COR-L47 (cell line): ENCODE measurements at regions not wholly inside any gene's neighbourhood (a gene's known extent, or its start where the extent isn't known, plus 50 kb on each side); places are given as distances from the start of the nearest gene placed in this dataset.
A peak's percentile ranks its signal among the peaks of the same experiment; 100 is the strongest.
"Not testable (repeated sequence)": the region's sequence is repeated elsewhere in the genome, so short reads cannot be mapped to it uniquely, and the experiment has no call there.

ENCODE experiments used
- DNase-seq: peaks from one replicate; lab custom pipeline; 2025; lab: John Stamatoyannopoulos, UW

DNA sequence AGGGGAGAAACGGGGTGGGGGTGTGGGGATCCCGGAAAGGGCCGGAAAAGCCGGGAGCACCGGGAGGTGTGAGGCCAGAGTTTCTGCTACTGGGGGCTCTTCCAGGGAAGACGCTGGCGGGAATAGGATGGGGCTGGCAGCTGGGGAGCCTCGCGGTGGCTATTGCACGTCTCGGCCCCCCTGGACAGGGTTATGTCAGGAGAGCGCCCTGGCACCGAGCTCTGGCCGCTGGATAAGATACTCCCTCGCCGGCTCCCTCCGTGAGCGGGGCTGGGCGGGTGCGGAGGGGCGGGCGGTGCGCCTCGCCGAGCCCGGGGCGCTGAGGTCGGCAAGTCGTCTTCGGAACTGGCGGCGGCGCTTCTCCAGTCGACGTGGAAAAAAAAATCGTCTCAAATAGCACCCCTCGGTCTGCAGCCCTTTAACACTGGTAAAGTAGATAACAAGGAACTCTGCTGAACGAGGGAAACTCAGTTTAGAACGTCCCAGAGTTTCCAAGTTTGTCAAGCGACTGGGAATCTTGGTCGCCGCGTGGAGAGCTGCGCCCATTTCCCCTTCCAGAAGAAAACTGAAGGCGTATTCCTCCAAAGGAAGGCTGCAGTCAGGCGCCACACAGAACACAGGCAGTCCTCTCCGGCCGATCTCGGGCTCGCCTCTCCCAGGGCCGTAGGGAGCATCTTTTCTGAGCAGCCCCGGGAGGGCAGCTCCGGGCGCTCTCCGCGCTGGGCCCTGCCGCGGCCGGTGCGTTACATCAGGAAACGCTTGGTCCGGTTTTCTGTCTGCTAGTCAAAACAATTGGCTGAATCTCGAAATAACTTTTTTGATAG, 115.1 kb downstream of the KCNRG start:
- no peak for DNase-seq

DNA sequence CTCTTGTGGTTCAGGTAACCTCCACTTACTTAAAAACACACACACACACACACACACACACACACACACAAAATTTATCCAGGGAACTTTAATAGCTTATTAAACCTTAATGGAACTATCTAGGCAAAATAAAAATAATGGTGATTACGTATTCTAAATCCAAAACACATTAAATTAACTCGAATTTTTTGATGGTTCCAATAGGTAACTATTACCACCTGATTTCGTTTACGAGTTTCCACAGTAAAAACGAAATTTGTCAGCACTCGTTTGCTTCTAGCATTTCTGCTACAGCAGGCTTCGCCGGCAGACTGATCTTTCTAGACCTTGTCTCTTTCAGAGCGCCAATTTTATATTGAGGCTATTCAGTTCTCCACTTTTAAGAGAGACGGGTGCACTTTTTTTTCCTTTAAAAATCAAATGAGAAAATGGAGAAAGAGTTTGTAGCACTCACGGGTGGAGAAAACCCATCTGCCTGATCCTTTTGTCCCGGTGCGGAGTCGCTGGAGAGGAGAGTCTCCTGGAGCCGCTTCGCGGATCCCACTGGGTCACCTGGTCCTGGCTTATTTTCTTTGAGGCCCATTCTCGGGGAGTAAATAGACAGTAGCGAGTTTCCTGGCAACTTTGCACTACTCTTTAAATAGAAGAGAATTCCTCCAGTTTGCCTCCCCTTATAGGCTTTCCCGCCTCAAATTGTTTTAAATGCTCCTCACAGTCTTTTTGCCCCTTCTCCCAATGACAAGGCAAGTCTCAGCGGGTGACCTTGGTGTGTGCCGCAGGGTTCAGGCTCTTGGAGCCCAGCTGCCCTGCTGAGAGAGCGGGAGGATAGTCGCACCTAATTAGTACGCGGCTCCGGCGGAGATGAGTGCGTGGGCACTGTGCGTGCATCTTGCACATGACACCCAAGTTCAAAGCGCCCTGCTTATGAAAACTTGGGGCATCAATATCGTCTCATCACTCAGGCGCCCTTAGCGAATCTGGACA, 117.0 kb downstream of the KCNRG start:
- DNase-seq: no peak

DNA sequence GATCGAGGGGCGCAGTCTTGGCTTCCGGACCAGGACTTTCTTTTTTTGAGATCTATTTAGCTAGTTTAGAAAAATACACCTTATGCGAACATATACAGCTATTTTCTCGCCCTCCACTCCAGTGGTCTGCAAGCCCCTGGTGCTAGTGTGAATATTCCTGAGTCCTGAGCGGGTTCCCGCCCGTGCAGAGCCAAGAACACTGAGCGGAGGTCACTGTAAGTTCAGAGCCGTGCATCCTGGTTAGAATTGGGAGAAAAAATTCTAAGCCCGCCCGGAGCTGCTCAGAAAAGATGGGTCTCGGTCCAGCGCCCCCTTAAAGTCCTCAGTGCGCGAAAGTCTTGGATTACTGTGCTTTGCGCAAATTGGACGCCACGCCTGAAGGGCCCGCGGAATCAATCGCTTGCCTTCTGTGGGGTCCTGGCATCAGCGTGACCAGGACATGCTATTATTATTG, 117.7 kb downstream of the KCNRG start:
- DNase-seq: no peak

DNA sequence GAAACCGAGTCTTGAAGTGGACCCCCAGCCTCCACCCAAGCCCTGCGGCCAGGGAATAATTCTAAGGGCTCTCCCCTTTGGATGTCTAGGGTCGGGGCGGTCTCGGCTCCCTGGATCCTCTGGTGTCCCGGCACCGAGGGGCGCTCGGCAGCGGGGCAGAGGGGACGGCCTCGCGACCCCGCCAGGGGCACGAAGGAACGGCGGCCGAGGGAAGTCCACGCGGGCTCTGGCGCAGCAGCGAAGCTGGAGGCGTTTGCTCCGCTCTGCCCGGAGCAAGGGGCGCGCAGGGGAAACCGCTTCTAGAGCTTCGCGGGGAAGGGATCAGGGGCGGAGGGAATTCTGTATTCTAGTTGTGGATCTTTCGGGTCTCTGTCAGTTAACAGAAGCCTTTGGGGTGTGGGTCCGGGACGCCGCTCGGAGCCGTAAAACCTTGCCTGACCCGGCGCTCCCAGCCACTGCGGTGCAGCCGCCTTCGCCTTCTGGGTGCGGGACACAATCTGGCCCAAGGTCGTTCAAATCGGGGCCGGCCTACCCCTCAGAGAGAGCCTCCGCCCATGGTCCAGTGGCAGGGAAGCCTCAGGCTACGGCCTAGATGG, 118.2 kb downstream of the KCNRG start:
- no peak for DNase-seq

DNA sequence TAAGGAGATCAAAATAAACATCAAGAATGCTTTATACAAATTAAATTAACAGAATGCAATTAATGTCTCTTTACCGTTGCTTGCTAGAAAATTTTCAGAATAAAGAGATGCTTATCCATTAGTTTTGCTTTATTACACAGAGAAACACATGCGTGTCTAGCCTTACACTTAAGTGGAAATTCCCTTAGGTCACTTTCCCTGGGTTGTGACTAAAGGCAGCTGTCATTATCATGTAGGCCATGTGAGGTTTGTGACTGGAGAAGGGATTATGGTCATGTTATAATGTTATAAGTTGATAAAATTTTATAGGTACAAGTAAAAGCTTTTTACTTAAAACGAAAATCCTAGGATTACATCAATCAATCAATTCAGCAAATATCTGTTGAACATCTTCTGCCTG, 121.0 kb downstream of the KCNRG start:
- no peak for DNase-seq

DNA sequence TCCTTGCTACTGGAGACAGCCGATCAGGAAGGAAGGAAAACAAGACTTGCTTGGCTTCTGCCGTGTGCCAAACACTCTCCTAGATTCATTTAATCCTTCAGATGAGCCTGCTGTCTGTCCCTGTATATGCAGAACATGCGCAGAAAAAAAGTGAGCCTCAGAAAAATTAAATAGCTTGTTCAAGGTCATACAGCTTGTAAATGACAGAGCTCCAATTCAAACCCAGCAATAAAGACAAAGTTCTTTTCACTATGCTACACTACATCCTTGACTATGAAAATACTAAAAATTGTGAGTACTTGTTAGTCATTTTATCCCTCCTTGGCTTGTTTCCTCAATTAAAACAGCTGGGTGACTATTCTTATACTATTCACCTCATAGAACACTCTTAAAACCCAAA, 121.4 kb downstream of the KCNRG start:
- no peak for DNase-seq

DNA sequence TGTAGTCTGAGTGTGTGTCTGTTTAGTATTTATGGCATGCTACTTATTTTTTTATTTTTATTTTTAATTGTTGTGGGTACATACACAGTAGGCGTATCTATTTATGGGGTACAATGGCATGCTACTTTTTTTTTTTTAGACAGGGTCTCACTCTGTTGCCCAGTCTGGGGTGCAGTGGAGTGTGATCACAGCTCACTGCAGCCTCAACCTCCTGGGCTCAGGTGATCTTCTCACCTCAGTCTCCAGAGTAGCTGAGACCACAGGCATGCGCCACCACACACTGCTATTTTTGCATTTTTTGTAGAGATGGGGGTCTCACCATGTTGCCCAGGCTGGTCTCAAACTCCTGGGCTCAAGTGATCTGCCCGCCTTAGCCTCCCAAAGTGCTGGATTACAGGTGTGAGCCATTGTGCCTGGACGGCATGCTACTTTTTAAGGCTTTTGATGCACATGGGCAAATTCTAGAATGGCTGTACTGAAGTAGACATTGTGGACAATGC, 124.2 kb downstream of the KCNRG start:
- not testable (repeated sequence) for DNase-seq

DNA sequence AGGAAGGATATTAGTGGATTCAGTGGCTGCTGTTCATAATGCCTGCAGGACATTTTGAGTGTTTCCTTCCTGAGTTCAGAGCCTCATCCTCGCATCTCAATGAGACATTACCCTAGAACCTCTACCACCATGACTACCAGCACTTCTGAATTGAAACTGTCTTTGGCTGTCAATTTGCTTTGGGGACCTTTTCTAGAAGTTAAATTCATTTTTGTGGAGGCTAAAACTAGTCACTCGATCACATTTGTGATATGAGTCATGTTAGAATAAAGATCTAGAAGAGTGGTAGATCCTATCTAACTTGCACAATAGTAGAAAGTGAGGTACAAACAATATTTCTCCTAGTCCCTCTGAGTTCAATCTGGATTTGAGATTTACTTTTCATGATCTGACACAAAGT, 124.9 kb downstream of the KCNRG start:
- DNase-seq: no peak

DNA sequence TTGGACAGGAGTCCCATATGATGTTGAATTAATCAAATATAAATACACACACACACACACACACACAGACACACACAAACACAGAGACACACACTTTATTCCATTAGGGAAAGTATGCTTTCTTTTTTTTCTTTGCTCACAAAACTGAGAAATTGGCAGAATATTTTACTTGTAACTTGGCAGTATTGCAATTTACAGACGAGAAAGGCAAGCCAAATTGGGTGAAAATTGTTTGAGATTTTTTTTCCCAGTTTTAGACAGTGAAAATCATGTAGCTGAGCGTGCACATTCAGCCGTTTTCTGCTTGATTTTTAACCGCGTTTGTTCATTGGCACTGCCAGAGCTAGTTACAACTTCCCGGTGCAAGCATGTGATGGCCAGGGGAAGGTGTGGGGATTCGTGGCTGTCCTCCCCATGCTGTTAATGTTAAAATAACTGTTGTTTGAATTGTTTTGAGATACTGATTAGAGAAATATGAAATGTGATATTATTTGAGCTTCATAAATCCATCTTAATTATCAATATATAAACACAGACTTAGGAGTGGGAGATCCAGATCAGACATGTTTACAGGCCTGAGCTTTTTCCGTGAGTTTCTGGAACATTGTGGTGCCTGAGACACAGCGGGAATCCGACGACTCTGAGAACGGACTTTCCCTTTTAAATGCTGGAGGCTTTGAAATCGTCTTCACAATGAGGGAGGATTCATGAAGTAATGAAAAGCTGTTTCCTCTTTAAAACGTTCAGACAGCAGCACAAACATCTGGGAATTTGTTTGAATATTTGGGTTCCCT, 125.5 kb downstream of the KCNRG start:
- no peak for DNase-seq

DNA sequence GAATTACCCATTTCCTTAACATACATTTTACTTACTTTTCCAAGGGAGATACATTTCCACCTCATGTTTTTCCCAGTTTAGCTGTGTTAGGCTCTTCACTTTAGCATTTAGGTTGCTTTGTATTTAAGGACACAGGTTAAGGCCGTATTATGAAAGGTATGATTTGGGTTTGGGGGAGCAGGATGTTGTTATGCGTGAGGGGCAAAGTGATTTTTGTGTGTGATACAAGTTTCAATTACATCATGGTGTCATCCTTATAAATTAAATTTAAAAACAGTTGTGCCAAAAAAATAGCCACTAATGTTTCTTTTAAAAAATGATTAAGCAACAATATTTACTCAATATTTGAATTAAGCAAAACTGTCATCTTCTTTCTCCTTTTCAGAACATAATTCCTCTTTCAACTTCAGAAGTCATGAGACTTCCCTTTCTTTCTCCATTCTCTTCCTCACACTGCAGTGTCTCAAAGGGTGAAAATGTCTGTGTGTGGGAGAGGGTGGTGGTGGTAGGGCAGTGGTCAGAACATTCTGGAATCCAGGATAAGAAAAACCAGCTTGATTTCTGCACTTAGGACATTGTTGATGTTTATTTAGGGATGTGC, 126.2 kb downstream of the KCNRG start:
- DNase-seq: no peak

DNA sequence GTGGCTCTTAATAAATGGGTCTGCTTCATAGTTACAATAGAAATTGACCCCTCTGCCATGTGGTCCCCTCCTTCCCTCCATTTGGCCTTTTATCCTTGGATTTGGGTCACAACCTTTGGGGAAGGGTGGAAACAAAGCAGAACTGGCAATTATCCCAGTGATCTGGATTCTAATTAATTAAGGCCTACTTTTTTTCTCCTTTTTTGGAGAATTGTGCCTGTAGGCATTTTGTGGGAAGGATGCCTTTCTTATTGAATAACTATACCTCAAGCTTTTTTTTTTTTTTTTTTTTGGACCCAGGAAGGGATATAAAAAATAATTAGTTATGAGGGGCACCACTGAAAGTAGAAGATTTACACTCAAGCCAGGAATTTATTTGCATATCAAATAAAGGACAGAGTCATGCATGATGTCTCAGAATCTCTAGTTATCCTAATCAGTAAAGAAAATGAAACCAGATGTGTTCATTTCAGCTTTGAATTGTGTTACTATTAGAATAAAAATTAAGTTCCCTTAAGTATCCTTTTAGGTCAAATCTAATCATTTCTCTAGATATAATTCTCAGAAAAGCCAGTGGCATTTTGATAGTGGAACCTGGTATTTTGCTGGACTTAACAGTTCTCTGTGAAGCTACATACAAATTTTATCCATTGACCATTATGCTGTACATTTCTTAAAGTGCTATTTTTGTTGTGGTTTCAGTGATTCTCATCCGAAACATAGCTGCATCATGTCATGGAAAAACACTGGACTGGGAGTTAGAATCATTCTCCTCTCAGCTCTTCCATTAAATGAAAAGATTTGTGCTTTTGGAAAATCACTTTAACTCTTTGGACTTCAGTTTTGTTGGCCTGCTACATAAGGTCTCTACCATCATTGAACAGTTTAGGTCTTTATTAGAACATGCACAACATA, 129.3 kb downstream of the KCNRG start:
- DNase-seq: no peak

DNA sequence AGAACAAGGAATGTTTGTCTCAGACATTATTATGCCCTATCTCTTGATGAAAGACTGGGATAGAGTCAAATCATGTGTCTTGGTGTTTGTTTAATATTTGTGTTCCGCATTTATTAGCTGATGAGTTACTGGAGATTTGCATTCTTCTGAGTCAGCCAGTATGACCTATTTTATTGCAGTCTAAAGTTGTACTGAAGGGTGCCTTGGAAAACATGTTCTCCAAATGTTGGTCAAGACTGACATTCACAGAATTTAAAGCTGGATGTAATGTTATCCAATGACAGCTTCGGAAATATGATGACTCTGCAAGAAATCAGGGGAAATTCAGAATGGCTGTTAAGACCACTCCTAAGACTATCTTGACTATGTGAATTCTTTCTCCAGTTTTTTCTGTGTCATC, 134.0 kb downstream of the KCNRG start:
- DNase-seq: no peak

DNA sequence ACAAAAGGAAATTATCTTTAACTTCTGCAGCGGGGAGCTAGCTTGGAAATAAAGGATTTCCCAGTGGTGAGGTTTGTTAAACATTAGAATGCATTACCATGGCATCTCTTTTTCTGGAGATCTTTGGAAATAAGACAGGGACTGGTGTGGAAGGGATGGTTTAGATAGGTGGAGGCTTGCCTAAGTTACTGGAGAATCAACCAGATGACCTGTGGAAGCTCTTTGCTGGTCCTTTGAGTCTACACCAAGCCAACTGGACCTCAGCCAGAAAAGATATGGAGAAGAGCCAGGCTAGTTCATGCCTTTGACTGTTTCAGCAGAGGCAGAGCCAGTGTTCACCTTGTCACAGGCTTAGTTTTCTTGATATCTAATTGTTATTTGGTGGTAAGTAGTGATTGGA, 134.7 kb downstream of the KCNRG start:
- DNase-seq: peak; percentile 57

DNA sequence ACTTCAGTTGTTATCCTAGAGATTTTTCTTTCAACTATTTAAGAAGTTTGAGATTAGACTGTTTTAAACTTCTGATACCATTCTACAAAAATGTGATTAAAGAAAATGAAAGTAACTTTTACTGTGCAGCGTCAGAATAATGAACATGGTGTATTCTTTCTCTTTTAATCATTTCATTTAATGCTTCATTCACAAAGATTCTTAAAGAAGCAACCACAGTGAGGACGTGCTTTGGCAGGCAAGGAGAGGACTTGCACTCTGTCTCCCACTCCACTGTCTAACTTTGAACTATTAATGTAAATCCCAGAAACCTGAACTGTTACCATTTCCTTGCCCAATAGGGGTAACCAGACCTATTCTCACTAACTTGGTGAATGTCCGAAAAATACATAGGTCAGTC, 137.0 kb downstream of the KCNRG start:
- DNase-seq: no peak

DNA sequence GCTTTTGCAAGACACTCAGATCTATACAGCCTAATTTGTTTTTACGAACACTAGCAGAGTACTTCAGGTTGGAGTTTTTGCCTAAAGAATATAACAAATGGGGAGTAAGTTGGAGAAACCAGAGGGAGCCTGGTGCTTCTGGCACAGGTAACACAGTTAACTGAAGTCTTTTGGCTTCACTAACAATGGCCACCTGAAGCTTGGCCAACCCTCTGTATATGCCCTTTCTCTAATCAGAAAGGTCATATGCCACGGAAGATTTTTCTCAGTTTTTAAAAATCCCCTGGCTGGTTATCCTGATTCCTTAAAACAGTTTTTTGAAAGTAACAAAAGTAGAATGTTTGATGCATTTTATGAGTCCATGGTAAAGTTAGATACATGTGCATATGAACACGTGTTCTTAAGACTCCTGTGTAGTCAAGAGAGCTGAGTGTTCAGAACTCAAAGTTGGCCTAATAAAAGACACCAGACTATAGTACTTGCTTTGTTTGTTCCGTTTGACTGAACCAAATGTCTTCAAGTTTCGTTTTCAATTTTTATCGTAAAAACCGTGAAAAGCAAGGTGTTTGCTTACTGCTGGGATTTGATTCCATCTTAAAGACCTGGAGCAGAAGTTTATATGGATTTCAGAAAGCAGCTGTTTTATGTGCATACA, 137.5 kb downstream of the KCNRG start:
- no peak for DNase-seq

DNA sequence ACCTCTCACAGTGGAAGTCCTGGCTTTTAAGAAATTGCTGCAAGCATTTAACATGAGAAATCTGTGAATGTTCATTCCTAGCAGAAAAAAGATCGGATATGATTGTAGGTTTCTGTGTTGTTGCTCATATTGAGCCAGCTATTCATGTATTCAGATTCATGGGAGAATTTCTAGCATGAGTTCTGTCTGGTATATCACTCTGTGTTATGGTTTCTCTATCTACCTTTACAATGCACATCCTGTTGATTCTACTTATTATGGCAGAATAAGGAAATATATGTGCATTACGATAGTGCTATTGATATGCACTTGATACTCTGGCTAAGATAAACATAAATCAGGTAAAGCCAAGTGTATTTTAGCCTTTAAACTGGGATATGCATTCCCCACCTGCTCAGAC, 138.2 kb downstream of the KCNRG start:
- no peak for DNase-seq

DNA sequence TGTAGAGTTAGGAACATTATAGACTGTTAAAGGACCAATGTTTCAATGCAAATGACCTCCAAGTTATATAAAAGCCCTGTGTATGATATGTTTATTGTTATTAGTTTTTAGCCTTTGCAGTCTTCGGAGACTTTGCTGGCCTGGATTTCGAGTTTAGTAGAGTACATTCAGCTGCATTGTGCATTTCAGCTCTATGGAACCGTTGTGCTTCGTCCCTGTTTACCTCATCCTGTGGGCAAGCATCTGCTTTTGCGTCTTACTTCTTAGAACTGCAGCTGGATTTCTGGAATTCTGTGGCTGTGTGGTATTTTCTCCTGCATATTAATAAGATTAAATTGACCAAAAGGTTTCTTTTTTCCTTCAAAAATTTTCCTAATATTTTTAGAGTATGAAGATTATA, 138.6 kb downstream of the KCNRG start:
- DNase-seq: no peak

DNA sequence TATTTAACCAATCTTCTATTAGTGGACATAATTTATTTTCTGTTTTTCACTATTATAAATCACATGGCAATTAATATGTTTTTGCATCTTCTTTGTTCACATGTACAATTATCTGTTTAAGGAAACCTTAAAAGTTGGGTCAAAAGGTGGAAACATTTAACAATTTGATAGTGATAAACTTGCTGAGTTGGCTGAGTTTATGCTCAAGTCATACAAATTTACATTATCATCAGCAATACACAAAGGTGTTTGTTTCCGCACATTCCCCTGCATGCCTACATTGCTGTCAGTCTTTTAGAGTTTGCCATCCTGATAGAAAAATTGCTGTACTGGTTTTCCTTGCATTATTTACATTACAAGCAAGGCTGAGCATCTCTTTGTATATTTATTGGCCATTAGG, 139.5 kb downstream of the KCNRG start:
- no peak for DNase-seq

DNA sequence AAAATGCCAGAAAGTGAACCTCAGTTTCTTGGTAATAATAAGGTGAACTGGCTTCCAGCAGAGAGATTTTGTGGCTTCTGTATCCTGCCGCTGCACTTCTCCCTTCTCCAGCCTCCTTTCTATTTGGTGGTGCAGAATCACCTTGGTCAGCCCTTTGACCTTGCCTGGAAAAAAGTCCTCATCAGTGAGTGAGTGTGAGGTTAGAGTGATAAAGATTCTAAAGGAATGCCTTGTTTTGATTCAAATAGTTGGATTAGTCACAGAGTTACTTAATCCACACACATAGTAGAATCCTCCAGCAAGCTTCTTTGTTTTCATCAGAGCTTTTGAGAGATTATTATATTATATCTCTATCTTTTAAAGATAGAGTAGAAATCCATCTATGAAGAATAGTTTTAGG, 140.9 kb downstream of the KCNRG start:
- no peak for DNase-seq
